ENCODE measurements at regions not wholly inside any gene's neighbourhood (a gene's known extent, or its start where the extent isn't known, plus 50 kb on each side); places are given as distances from the start of the nearest gene placed in this dataset.
A peak's percentile ranks its signal among the peaks of the same experiment; 100 is the strongest.

DNA sequence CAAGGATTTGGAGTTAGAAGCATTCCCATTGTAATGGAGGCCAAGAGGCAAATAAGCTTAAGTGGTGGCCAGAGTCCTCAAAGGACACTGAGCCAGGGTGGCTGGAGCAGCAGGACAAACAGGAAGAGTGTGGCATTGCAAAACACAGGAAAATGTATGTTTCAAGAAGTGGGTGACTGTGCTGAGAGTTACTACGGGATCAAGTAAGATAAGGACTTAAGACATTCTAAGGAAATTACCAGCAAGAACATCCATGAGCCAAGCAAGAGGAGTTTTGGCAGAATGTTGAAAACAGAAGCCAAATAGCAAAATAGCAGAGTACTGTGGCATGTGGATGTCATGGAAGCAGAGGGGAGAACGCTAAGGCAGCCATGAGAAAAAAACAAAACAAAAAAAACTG is 104.2 kb downstream of the RAP2A start:
- ATAC-seq = no peak
- intact Hi-C loops (cut with DNase I) = no loop called here
- no peaks in the 10 kb centered on the region for H3K27me3 ChIP-seq
- H3K4me1 ChIP-seq = peaks cover 0 to 38% (median 26%) of the 10 kb centered on the region in 9 donors
- no peak overlapping the region for H3K4me3 ChIP-seq
- H3K9me3 ChIP-seq = no peaks in the 10 kb centered on the region
- no peaks in the 10 kb centered on the region for H3K36me3 ChIP-seq
- WGBS, 2 donors = 56 to 68% methylated on average over 2 of the region's 2 CpGs
- TF ChIP-seq CTCF (IDR thresholded peaks at IDR 0.05) = no peak
- DNase-seq = no peak
- H3K27ac ChIP-seq = no peak overlapping the region

GRCh38 chr13:97539651-97540610 is 106.0 kb downstream of the RAP2A start:
- ATAC-seq = no peak
- WGBS, 2 donors = 41 to 44% methylated on average over 4 of the region's 4 CpGs
- Histone ChIP-seq H3K27ac (peak overlapping the region in 6 of 10 donors; percentile 7 to 69 (median 33)), H3K36me3 (no peaks in the 10 kb centered on the region), H3K27me3 (no peaks in the 10 kb centered on the region), H3K4me3 (no peak overlapping the region), H3K4me1 (peaks cover 0 to 40% (median 26%) of the 10 kb centered on the region in 9 donors), H3K9me3 (no peaks in the 10 kb centered on the region)
- intact Hi-C loops (cut with DNase I) = no loop called here
- no peak for TF ChIP-seq CTCF (IDR thresholded peaks at IDR 0.05)
- no peak for DNase-seq

- Histone ChIP-seq H3K4me1 (peaks cover 0 to 40% (median 26%) of the 10 kb centered on the region in 9 donors), H3K27ac (peak overlapping the region in 5 of 10 donors; percentile 7 to 69 (median 34)), H3K27me3 (no peaks in the 10 kb centered on the region), H3K36me3 (no peaks in the 10 kb centered on the region), H3K4me3 (no peak overlapping the region), H3K9me3 (no peaks in the 10 kb centered on the region)
- 36 to 49% methylated on average over 6 of the region's 6 CpGs for WGBS, 2 donors
- ATAC-seq (peak in 4 of 8 donors; percentile 46 to 62 (median 56)), DNase-seq (no peak)
- no peak for TF ChIP-seq CTCF (IDR thresholded peaks at IDR 0.05)
- intact Hi-C loops (cut with DNase I) = no loop called here
These were observed 106.7 kb downstream of the RAP2A start for GRCh38 chr13:97540696-97541095.

- no peak overlapping the region for H3K4me3 ChIP-seq
- no peak for DNase-seq
- H3K4me1 ChIP-seq = peaks cover 0 to 40% (median 26%) of the 10 kb centered on the region in 9 donors
- peak in 2 of 8 donors; percentile 55 to 77 for ATAC-seq
- no peaks in the 10 kb centered on the region for H3K27me3 ChIP-seq
- 53 to 59% methylated on average over 4 of the region's 4 CpGs for WGBS, 2 donors
- no peak overlapping the region for H3K27ac ChIP-seq
- intact Hi-C loops (cut with DNase I) = no loop called here
- no peaks in the 10 kb centered on the region for H3K9me3 ChIP-seq
- no peaks in the 10 kb centered on the region for H3K36me3 ChIP-seq
- no peak for TF ChIP-seq CTCF (IDR thresholded peaks at IDR 0.05)
These were observed 108.2 kb downstream of the RAP2A start for GRCh38 chr13:97542102-97542685.
